WTC11 (cell line): ENCODE measurements at regions not wholly inside any gene's neighbourhood (a gene's known extent, or its start where the extent isn't known, plus 50 kb on each side); places are given as distances from the start of the nearest gene placed in this dataset.

Source experiments
- ATAC-seq: fragments of 200-7000 bp; cut with Tn5 transposase; 2 replicates; pipeline ENCODE4 v1.10.0; 2021; ENCODE audit warnings: mild to moderate bottlenecking, moderate library complexity
- CTCF ChIA-PET: fragments of 300-600 bp; sonication (Branson Sonifier 250); formaldehyde crosslinking; loops from one replicate; lab custom pipeline; 2021; ENCODE audit warnings: antibody characterized with exemption; lab: Charles Lee
- POLR2A ChIA-PET: fragments of 350-600 bp; sonication (Branson Sonifier 250); formaldehyde crosslinking; loops from one replicate; lab custom pipeline; 2021; ENCODE audit warnings: antibody characterized with exemption; lab: Charles Lee
- DNase-seq: peaks from one replicate; pipeline ENCODE4 v3.0.0; 2021; ENCODE audit warnings: low spot score
- H3K27ac Mint-ChIP-seq: 2 replicates; pipeline ENCODE4 v1.8.0; 2021; ENCODE audit warnings: mixed read lengths
- H3K27me3 Mint-ChIP-seq: 2 replicates; pipeline ENCODE4 v1.8.0; 2021; ENCODE audit warnings: low read depth, mild to moderate bottlenecking, moderate library complexity, mixed read lengths
- H3K36me3 Mint-ChIP-seq: 2 replicates; pipeline ENCODE4 v1.8.0; 2021; ENCODE audit warnings: mixed read lengths
- H3K4me1 Mint-ChIP-seq: 2 replicates; pipeline ENCODE4 v1.8.0; 2022; ENCODE audit warnings: mixed read lengths
- H3K4me3 Mint-ChIP-seq: 2 replicates; pipeline ENCODE4 v1.8.0; 2021; ENCODE audit warnings: mild to moderate bottlenecking, moderate library complexity, mixed read lengths
- H3K9me3 Mint-ChIP-seq: 2 replicates; pipeline ENCODE4 v1.8.0; 2021; ENCODE audit warnings: mixed read lengths
- ATF1 ChIP-seq: sonication (generic); formaldehyde crosslinking; IDR thresholded peaks from 2 replicates; pipeline ENCODE4 v1.8.1; 2023; ENCODE audit warnings: mild to moderate bottlenecking, moderate library complexity, missing genetic modification reagents
- CDX4 ChIP-seq: fragments of 250-450 bp; sonication (Bioruptor Pico); IDR thresholded peaks from 2 replicates; pipeline ENCODE4 v1.9.0; 2021; ENCODE audit warnings: moderate library complexity, mild to moderate bottlenecking, inconsistent platforms, borderline replicate concordance
- CREB1 ChIP-seq: sonication (generic); formaldehyde crosslinking; IDR thresholded peaks from 2 replicates; pipeline ENCODE4 v1.8.0; 2023; ENCODE audit warnings: mild to moderate bottlenecking, missing genetic modification reagents
- CREM ChIP-seq: sonication (generic); formaldehyde crosslinking; IDR thresholded peaks from 2 replicates; pipeline ENCODE4 v1.8.1; 2022; ENCODE audit warnings: mild to moderate bottlenecking, missing genetic modification reagents, moderate library complexity
- E2F4 ChIP-seq: sonication (generic); formaldehyde crosslinking; IDR thresholded peaks from 2 replicates; pipeline ENCODE4 v1.8.1; 2022; ENCODE audit warnings: low read depth, mild to moderate bottlenecking, moderate library complexity, missing genetic modification reagents, borderline replicate concordance
- MAX ChIP-seq: sonication (generic); formaldehyde crosslinking; IDR thresholded peaks from 2 replicates; pipeline ENCODE4 v1.8.0; 2022; ENCODE audit warnings: mild to moderate bottlenecking, missing genetic modification reagents
- MLX ChIP-seq: sonication (generic); formaldehyde crosslinking; IDR thresholded peaks from 2 replicates; pipeline ENCODE4 v1.8.1; 2023; ENCODE audit warnings: mild to moderate bottlenecking, missing genetic modification reagents, moderate library complexity
- NR2C2 ChIP-seq: sonication (generic); formaldehyde crosslinking; IDR thresholded peaks from 2 replicates; pipeline ENCODE4 v1.8.0; 2022; ENCODE audit warnings: mild to moderate bottlenecking, missing genetic modification reagents
- PREB ChIP-seq: sonication (generic); formaldehyde crosslinking; IDR thresholded peaks from 2 replicates; pipeline ENCODE4 v1.8.1; 2022; ENCODE audit warnings: mild to moderate bottlenecking, missing genetic modification reagents, moderate library complexity, borderline replicate concordance
- RORB ChIP-seq: fragments of 250-450 bp; sonication (Bioruptor Pico); IDR thresholded peaks from 2 replicates; pipeline ENCODE4 v1.9.0; 2021; ENCODE audit warnings: mild to moderate bottlenecking
- SMAD3 ChIP-seq: sonication (generic); formaldehyde crosslinking; IDR thresholded peaks from 2 replicates; pipeline ENCODE4 v1.8.0; 2022; ENCODE audit warnings: missing genetic modification reagents, mild to moderate bottlenecking, borderline replicate concordance
- SMAD4 ChIP-seq: sonication (generic); formaldehyde crosslinking; IDR thresholded peaks from 2 replicates; pipeline ENCODE4 v1.8.0; 2022; ENCODE audit warnings: mild to moderate bottlenecking, missing genetic modification reagents
- SP1 ChIP-seq: sonication (generic); formaldehyde crosslinking; conservative IDR thresholded peaks from 2 replicates; pipeline ENCODE4 v1.8.1; 2022; ENCODE audit warnings: missing genetic modification reagents
- TEAD4 ChIP-seq: sonication (generic); formaldehyde crosslinking; IDR thresholded peaks from 2 replicates; pipeline ENCODE4 v1.8.0; 2022; ENCODE audit warnings: mild to moderate bottlenecking, missing genetic modification reagents
- ZMAT4 ChIP-seq: fragments of 250-450 bp; sonication (Bioruptor Pico); IDR thresholded peaks from 2 replicates; pipeline ENCODE4 v1.9.0; 2021; ENCODE audit warnings: mild to moderate bottlenecking
- ZNF423 ChIP-seq: fragments of 250-450 bp; sonication (Bioruptor Pico); IDR thresholded peaks from 2 replicates; pipeline ENCODE4 v2.1.2; 2022; ENCODE audit warnings: mild to moderate bottlenecking, moderate library complexity
- TF ChIP-seq, protein P1 (sequence below): sonication (generic); formaldehyde crosslinking; IDR thresholded peaks from 2 replicates; pipeline ENCODE4 v1.8.1; 2022; ENCODE audit warnings: mild to moderate bottlenecking, moderate library complexity, missing genetic modification reagents
- TF ChIP-seq, protein P2 (sequence below): sonication (generic); formaldehyde crosslinking; IDR thresholded peaks from 2 replicates; pipeline ENCODE4 v1.8.0; 2022; ENCODE audit warnings: missing genetic modification reagents

GRCh38 chr4:31246856-31247255 lies 526.7 kb downstream of the PCDH7 start:
- POLR2A ChIA-PET, result no interaction called here
- H3K27ac Mint-ChIP-seq, result no peak overlapping the region
- TF ChIP-seq NR2C2, result no peak
- TF ChIP-seq, all 79 proteins: peak for 0
- CTCF ChIA-PET, result no interaction called here
- Mint-ChIP-seq H3K4me3 (no peak overlapping the region), H3K27me3 (no peaks in the 10 kb centered on the region), H3K9me3 (no peaks in the 10 kb centered on the region), H3K4me1 (no peaks in the 10 kb centered on the region), H3K36me3 (no peaks in the 10 kb centered on the region)
- DNase-seq, result no peak
- ATAC-seq, result no peak

- Mint-ChIP-seq H3K27ac (no peak overlapping the region), H3K27me3 (no peaks in the 10 kb centered on the region; the same call in 1 of the 2 replicates), H3K4me1 (no peaks in the 10 kb centered on the region), H3K9me3 (peaks cover 24% of the 10 kb centered on the region), H3K36me3 (peaks cover 8% of the 10 kb centered on the region; the same call in 1 of the 2 replicates), H3K4me3 (no peak overlapping the region)
- ChIA-PET CTCF (no interaction called here), POLR2A (no interaction called here)
- no peak for ATAC-seq
- DNase-seq, result no peak
- TF ChIP-seq SMAD4 (CRISPR knock-in tag) (no peak), MAX (no peak), MLX (CRISPR knock-in tag) (no peak), CREB1 (no peak), PREB (CRISPR knock-in tag) (no peak), CREM (CRISPR knock-in tag) (no peak), ZNF423 (CRISPR knock-in tag) (no peak), CDX4 (no peak), ATF1 (CRISPR knock-in tag) (no peak), E2F4 (CRISPR knock-in tag) (no peak), ZMAT4 (CRISPR knock-in tag) (no peak), RORB (CRISPR knock-in tag) (no peak), TEAD4 (no peak), SMAD3 (CRISPR knock-in tag) (no peak), SP1 (CRISPR knock-in tag) (no peak)
- TF ChIP-seq, protein P1, sequence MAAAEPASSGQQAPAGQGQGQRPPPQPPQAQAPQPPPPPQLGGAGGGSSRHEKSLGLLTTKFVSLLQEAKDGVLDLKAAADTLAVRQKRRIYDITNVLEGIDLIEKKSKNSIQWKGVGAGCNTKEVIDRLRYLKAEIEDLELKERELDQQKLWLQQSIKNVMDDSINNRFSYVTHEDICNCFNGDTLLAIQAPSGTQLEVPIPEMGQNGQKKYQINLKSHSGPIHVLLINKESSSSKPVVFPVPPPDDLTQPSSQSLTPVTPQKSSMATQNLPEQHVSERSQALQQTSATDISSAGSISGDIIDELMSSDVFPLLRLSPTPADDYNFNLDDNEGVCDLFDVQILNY (CRISPR knock-in tag), result no peak
- TF ChIP-seq, protein P2, sequence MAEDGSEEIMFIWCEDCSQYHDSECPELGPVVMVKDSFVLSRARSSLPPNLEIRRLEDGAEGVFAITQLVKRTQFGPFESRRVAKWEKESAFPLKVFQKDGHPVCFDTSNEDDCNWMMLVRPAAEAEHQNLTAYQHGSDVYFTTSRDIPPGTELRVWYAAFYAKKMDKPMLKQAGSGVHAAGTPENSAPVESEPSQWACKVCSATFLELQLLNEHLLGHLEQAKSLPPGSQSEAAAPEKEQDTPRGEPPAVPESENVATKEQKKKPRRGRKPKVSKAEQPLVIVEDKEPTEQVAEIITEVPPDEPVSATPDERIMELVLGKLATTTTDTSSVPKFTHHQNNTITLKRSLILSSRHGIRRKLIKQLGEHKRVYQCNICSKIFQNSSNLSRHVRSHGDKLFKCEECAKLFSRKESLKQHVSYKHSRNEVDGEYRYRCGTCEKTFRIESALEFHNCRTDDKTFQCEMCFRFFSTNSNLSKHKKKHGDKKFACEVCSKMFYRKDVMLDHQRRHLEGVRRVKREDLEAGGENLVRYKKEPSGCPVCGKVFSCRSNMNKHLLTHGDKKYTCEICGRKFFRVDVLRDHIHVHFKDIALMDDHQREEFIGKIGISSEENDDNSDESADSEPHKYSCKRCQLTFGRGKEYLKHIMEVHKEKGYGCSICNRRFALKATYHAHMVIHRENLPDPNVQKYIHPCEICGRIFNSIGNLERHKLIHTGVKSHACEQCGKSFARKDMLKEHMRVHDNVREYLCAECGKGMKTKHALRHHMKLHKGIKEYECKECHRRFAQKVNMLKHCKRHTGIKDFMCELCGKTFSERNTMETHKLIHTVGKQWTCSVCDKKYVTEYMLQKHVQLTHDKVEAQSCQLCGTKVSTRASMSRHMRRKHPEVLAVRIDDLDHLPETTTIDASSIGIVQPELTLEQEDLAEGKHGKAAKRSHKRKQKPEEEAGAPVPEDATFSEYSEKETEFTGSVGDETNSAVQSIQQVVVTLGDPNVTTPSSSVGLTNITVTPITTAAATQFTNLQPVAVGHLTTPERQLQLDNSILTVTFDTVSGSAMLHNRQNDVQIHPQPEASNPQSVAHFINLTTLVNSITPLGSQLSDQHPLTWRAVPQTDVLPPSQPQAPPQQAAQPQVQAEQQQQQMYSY (CRISPR knock-in tag), result no peak
Observed at GRCh38 chr4:31259119-31259518, 539.0 kb downstream of the PCDH7 start.
